Keratinocyte (primary cell): ENCODE measurements at regions not wholly inside any gene's neighbourhood (a gene's known extent, or its start where the extent isn't known, plus 50 kb on each side); places are given as distances from the start of the nearest gene placed in this dataset.

Source experiments
- CTCF ChIP-seq, 3 experiments: IDR thresholded peaks in 1 of 3; conservative IDR thresholded peaks in 1 of 3; optimal IDR thresholded peaks in 1 of 3; 2 replicates in 2 of 3; 3 replicates in 1 of 3; pipeline versions ENCODE3 to v1.5.1; 2011; ENCODE audit warnings: low read length in 3 of 3, mild to moderate bottlenecking in 3 of 3, moderate library complexity in 2 of 3, control low read depth in 1 of 3, inconsistent platforms in 1 of 3; ENCODE audit not compliant: insufficient read depth in 2 of 3; ENCODE audit errors: extremely low read depth in 1 of 3
- EZH2 ChIP-seq: IDR thresholded peaks from one replicate; pipeline ENCODE4 v1.6.1; 2012; ENCODE audit warnings: inconsistent platforms, mild to moderate bottlenecking, low read length, moderate library complexity

- TF ChIP-seq CTCF (optimal IDR thresholded peaks at IDR 0.05 in 1 of 3, IDR thresholded peaks at IDR 0.05 in 1 of 3, conservative IDR thresholded peaks at IDR 0.05 in 1 of 3; ENCODE audit: extremely low read depth in 1 of 3, insufficient read depth in 2 of 3, low read length in 3 of 3) (no peak), EZH2 (no peak)
Observed at GRCh38 chr2:122028371-122029100, 273.1 kb downstream of the TSN start.
